ENCODE measurements at regions not wholly inside any gene's neighbourhood (a gene's known extent, or its start where the extent isn't known, plus 50 kb on each side); places are given as distances from the start of the nearest gene placed in this dataset.

- CTCF ChIA-PET = no interaction called here
- H3K36me3 ChIP-seq (ENCODE audit: control insufficient read depth in 2 of 2, extremely low read depth in 1 of 2, insufficient read depth in 1 of 2, low read length in 1 of 2) = no peaks in the 10 kb centered on the region
- no peaks in the 10 kb centered on the region for H3K4me1 ChIP-seq (ENCODE audit: control insufficient read depth in 1 of 2, extremely low read depth in 1 of 2, insufficient read depth in 2 of 2, low read length in 2 of 2)
- H3K9me3 ChIP-seq = no peaks in the 10 kb centered on the region
- no CpG with 5 or more reads among the region's 2 CpGs for WGBS (ENCODE audit: insufficient coverage)
- Mint-ChIP-seq H3K9me3 (peaks cover 3 to 11% (median 4%) of the 10 kb centered on the region in 3 donors), H3K4me3 (no peak overlapping the region), H3K27ac (no peak overlapping the region), H3K36me3 (no peaks in the 10 kb centered on the region), H3K27me3 (no peaks in the 10 kb centered on the region), H3K4me1 (no peaks in the 10 kb centered on the region)
- POLR2A ChIA-PET = no interaction called here
- no peaks in the 10 kb centered on the region for H3K27me3 ChIP-seq (replicated peaks in 1 of 2; ENCODE audit: control insufficient read depth in 2 of 2, extremely low read depth in 1 of 2, insufficient read depth in 2 of 2, low read length in 1 of 2)
- DNase-seq (no peak), ATAC-seq (replicated peaks in 1 of 4) (no peak)
- no peak overlapping the region for H3K27ac ChIP-seq (ENCODE audit: low read length)
- no peak overlapping the region for H3K4me3 ChIP-seq (ENCODE audit: control insufficient read depth in 1 of 2, extremely low read depth in 1 of 2, low read length in 1 of 2)
Measured at GRCh38 chr5:145280806-145281205, 554.3 kb downstream of the PRELID2 start.

GRCh38 chr5:145280214-145280613, 554.9 kb downstream of the PRELID2 start:
- Mint-ChIP-seq H3K4me3 (no peak overlapping the region), H3K9me3 (peaks cover 3 to 11% (median 4%) of the 10 kb centered on the region in 3 donors), H3K27me3 (no peaks in the 10 kb centered on the region), H3K27ac (no peak overlapping the region), H3K4me1 (no peaks in the 10 kb centered on the region), H3K36me3 (no peaks in the 10 kb centered on the region)
- no peaks in the 10 kb centered on the region for H3K9me3 ChIP-seq
- DNase-seq (no peak), ATAC-seq (replicated peaks in 1 of 4) (no peak)
- no CpG with 5 or more reads among the region's 3 CpGs for WGBS (ENCODE audit: insufficient coverage)
- no peak overlapping the region for H3K4me3 ChIP-seq (ENCODE audit: control insufficient read depth in 1 of 2, extremely low read depth in 1 of 2, low read length in 1 of 2)
- H3K4me1 ChIP-seq (ENCODE audit: control insufficient read depth in 1 of 2, extremely low read depth in 1 of 2, insufficient read depth in 2 of 2, low read length in 2 of 2) = no peaks in the 10 kb centered on the region
- CTCF ChIA-PET = no interaction called here
- POLR2A ChIA-PET = no interaction called here
- H3K27ac ChIP-seq (ENCODE audit: low read length) = no peak overlapping the region
- H3K36me3 ChIP-seq (ENCODE audit: control insufficient read depth in 2 of 2, extremely low read depth in 1 of 2, insufficient read depth in 1 of 2, low read length in 1 of 2) = no peaks in the 10 kb centered on the region
- H3K27me3 ChIP-seq (replicated peaks in 1 of 2; ENCODE audit: control insufficient read depth in 2 of 2, extremely low read depth in 1 of 2, insufficient read depth in 2 of 2, low read length in 1 of 2) = no peaks in the 10 kb centered on the region

- ChIA-PET CTCF (no interaction called here), POLR2A (no interaction called here)
- ATAC-seq (replicated peaks in 1 of 4) (no peak), DNase-seq (no peak)
- Histone ChIP-seq H3K36me3 (ENCODE audit: control insufficient read depth in 2 of 2, extremely low read depth in 1 of 2, insufficient read depth in 1 of 2, low read length in 1 of 2) (no peaks in the 10 kb centered on the region), H3K9me3 (no peaks in the 10 kb centered on the region), H3K4me1 (ENCODE audit: control insufficient read depth in 1 of 2, extremely low read depth in 1 of 2, insufficient read depth in 2 of 2, low read length in 2 of 2) (no peaks in the 10 kb centered on the region), H3K27me3 (replicated peaks in 1 of 2; ENCODE audit: control insufficient read depth in 2 of 2, extremely low read depth in 1 of 2, insufficient read depth in 2 of 2, low read length in 1 of 2) (no peaks in the 10 kb centered on the region), H3K4me3 (ENCODE audit: control insufficient read depth in 1 of 2, extremely low read depth in 1 of 2, low read length in 1 of 2) (no peak overlapping the region), H3K27ac (ENCODE audit: low read length) (no peak overlapping the region)
- no peaks in the 10 kb centered on the region for H3K36me3 Mint-ChIP-seq
- H3K4me1 Mint-ChIP-seq = no peaks in the 10 kb centered on the region
- no peak overlapping the region for H3K4me3 Mint-ChIP-seq
- no peaks in the 10 kb centered on the region for H3K27me3 Mint-ChIP-seq
- H3K9me3 Mint-ChIP-seq = peaks cover 18 to 26% (median 18%) of the 10 kb centered on the region in 3 donors
- no peak overlapping the region for H3K27ac Mint-ChIP-seq
Measured at GRCh38 chr5:145260670-145261069, 574.5 kb downstream of the PRELID2 start.

GRCh38 chr5:145247745-145248040, 587.4 kb downstream of the PRELID2 start:
- H3K27me3 ChIP-seq (replicated peaks in 1 of 2; ENCODE audit: control insufficient read depth in 2 of 2, extremely low read depth in 1 of 2, insufficient read depth in 2 of 2, low read length in 1 of 2) = no peaks in the 10 kb centered on the region
- H3K4me1 ChIP-seq (ENCODE audit: control insufficient read depth in 1 of 2, extremely low read depth in 1 of 2, insufficient read depth in 2 of 2, low read length in 2 of 2) = no peaks in the 10 kb centered on the region
- CTCF ChIA-PET = interaction anchor here in 1 of 2 donors (0.6 kb wide), 1 partner anchor 35 kb away, joined by 8 read pairs; no protein-coding TSS in a partner anchor
- no peak overlapping the region for H3K4me3 ChIP-seq (ENCODE audit: control insufficient read depth in 1 of 2, extremely low read depth in 1 of 2, low read length in 1 of 2)
- peaks cover 0 to 14% (median 8%) of the 10 kb centered on the region in 3 donors for H3K9me3 Mint-ChIP-seq
- POLR2A ChIA-PET = interaction anchor here in 1 of 2 donors (0.6 kb wide), 1 partner anchor 1124 kb away, joined by 6 read pairs; no protein-coding TSS in a partner anchor
- H3K9me3 ChIP-seq = no peaks in the 10 kb centered on the region
- no peak overlapping the region for H3K27ac Mint-ChIP-seq
- WGBS (ENCODE audit: insufficient coverage) = no CpG with 5 or more reads among the region's 2 CpGs
- H3K36me3 ChIP-seq (ENCODE audit: control insufficient read depth in 2 of 2, extremely low read depth in 1 of 2, insufficient read depth in 1 of 2, low read length in 1 of 2) = no peaks in the 10 kb centered on the region
- no peak overlapping the region for H3K4me3 Mint-ChIP-seq
- no peak overlapping the region for H3K27ac ChIP-seq (ENCODE audit: low read length)
- H3K36me3 Mint-ChIP-seq = no peaks in the 10 kb centered on the region
- no peaks in the 10 kb centered on the region for H3K4me1 Mint-ChIP-seq
- ATAC-seq (replicated peaks in 1 of 4) (no peak), DNase-seq (no peak)
- H3K27me3 Mint-ChIP-seq = no peaks in the 10 kb centered on the region

- no peaks in the 10 kb centered on the region for H3K36me3 ChIP-seq (ENCODE audit: control insufficient read depth in 2 of 2, extremely low read depth in 1 of 2, insufficient read depth in 1 of 2, low read length in 1 of 2)
- DNase-seq (no peak), ATAC-seq (replicated peaks in 1 of 4) (no peak)
- ChIA-PET CTCF (no interaction called here), POLR2A (interaction anchor here in 1 of 2 donors (0.6 kb wide), 1 partner anchor 1124 kb away, joined by 6 read pairs; no protein-coding TSS in a partner anchor)
- no peak overlapping the region for H3K27ac ChIP-seq (ENCODE audit: low read length)
- WGBS (ENCODE audit: insufficient coverage) = 64% methylated on average over 3 of the region's 4 CpGs
- Mint-ChIP-seq H3K4me1 (no peaks in the 10 kb centered on the region), H3K4me3 (no peak overlapping the region), H3K27ac (no peak overlapping the region), H3K9me3 (peaks cover 0 to 11% (median 8%) of the 10 kb centered on the region in 3 donors), H3K27me3 (no peaks in the 10 kb centered on the region), H3K36me3 (no peaks in the 10 kb centered on the region)
- H3K9me3 ChIP-seq = no peaks in the 10 kb centered on the region
- H3K27me3 ChIP-seq (replicated peaks in 1 of 2; ENCODE audit: control insufficient read depth in 2 of 2, extremely low read depth in 1 of 2, insufficient read depth in 2 of 2, low read length in 1 of 2) = no peaks in the 10 kb centered on the region
- H3K4me3 ChIP-seq (ENCODE audit: control insufficient read depth in 1 of 2, extremely low read depth in 1 of 2, low read length in 1 of 2) = no peak overlapping the region
- H3K4me1 ChIP-seq (ENCODE audit: control insufficient read depth in 1 of 2, extremely low read depth in 1 of 2, insufficient read depth in 2 of 2, low read length in 2 of 2) = no peaks in the 10 kb centered on the region
Measured at GRCh38 chr5:145246961-145247744, 588.0 kb downstream of the PRELID2 start.

GRCh38 chr5:145246379-145246778, 588.8 kb downstream of the PRELID2 start:
- no CpG with 5 or more reads among the region's 2 CpGs for WGBS (ENCODE audit: insufficient coverage)
- ChIA-PET POLR2A (no interaction called here), CTCF (no interaction called here)
- H3K4me1 ChIP-seq (ENCODE audit: control insufficient read depth in 1 of 2, extremely low read depth in 1 of 2, insufficient read depth in 2 of 2, low read length in 2 of 2) = no peaks in the 10 kb centered on the region
- H3K27me3 ChIP-seq (replicated peaks in 1 of 2; ENCODE audit: control insufficient read depth in 2 of 2, extremely low read depth in 1 of 2, insufficient read depth in 2 of 2, low read length in 1 of 2) = no peaks in the 10 kb centered on the region
- no peak overlapping the region for H3K27ac Mint-ChIP-seq
- H3K4me3 Mint-ChIP-seq = no peak overlapping the region
- H3K27ac ChIP-seq (ENCODE audit: low read length) = no peak overlapping the region
- no peaks in the 10 kb centered on the region for H3K36me3 ChIP-seq (ENCODE audit: control insufficient read depth in 2 of 2, extremely low read depth in 1 of 2, insufficient read depth in 1 of 2, low read length in 1 of 2)
- no peaks in the 10 kb centered on the region for H3K36me3 Mint-ChIP-seq
- ATAC-seq (replicated peaks in 1 of 4) = no peak
- H3K9me3 ChIP-seq = no peaks in the 10 kb centered on the region
- H3K9me3 Mint-ChIP-seq = peaks cover 0 to 7% (median 4%) of the 10 kb centered on the region in 3 donors
- no peak for DNase-seq
- no peak overlapping the region for H3K4me3 ChIP-seq (ENCODE audit: control insufficient read depth in 1 of 2, extremely low read depth in 1 of 2, low read length in 1 of 2)
- H3K27me3 Mint-ChIP-seq = no peaks in the 10 kb centered on the region
- H3K4me1 Mint-ChIP-seq = no peaks in the 10 kb centered on the region
